DMS 273 treated with DMSO at 0.1 percent for 48 hours (cell line): ENCODE measurements at regions not wholly inside any gene's neighbourhood (a gene's known extent, or its start where the extent isn't known, plus 50 kb on each side); places are given as distances from the start of the nearest gene placed in this dataset.
A peak's percentile ranks its signal among the peaks of the same experiment; 100 is the strongest.
"Not testable (repeated sequence)": the region's sequence is repeated elsewhere in the genome, so short reads cannot be mapped to it uniquely, and the experiment has no call there.

Experiments
- DNase-seq: peaks from one replicate; lab custom pipeline; 2025; lab: John Stamatoyannopoulos, UW

DNA sequence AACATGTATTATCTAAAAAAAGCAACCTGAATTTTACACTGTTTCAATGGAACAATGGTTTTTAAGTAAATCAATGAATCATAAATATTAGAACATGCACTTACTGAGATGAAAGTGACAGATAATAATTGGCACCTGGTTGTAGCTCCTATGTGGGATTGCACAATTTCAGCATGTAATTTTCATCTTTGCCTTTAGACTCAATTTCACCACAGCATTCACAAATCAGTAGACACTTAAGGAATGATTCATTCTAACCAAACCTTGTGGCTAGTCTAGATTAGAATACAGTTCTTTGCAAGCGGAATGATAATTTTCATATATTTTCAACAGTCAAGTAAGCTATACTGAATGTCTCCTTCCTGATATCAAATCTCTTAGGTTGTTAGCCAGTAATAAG lies 853.4 kb downstream of the KCNT2 start:
- DNase-seq: no peak

DNA sequence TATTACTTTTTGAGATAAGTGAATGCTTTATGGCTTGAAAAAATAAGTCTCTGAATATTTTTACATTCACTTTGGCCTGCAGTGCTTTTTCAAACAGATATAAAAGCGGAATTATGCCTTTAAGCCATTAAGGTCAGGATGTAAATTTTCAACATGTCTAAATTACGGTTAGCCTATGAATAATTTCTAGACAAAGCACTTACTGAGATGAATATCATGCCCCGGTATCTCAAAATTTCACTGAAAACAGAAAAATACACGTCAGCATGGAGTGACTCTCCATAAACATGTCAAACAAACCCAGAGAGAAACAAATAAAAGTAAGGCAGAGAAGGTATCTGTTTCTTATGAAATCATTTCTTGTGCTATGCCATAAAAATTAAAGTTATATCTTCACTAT lies 853.9 kb downstream of the KCNT2 start:
- DNase-seq: no peak

DNA sequence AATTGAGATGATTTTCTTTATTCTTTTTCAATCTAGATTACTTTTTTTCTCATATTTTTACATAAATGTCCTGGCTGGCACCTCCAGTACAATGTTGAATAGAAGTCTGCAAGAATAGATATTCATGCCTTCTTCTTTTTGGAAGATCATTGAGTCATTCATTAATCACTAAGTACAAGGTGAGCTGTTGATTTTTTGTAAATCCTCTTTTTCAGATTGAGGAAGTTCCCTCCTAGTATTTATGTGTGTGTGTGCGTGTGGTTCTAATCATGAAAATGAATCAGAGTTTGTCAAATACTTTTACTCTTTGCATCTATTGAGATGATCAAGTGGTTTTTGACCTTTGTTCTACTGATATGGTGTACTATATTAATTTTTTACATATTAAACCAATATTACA lies 859.3 kb downstream of the KCNT2 start:
- no peak for DNase-seq

DNA sequence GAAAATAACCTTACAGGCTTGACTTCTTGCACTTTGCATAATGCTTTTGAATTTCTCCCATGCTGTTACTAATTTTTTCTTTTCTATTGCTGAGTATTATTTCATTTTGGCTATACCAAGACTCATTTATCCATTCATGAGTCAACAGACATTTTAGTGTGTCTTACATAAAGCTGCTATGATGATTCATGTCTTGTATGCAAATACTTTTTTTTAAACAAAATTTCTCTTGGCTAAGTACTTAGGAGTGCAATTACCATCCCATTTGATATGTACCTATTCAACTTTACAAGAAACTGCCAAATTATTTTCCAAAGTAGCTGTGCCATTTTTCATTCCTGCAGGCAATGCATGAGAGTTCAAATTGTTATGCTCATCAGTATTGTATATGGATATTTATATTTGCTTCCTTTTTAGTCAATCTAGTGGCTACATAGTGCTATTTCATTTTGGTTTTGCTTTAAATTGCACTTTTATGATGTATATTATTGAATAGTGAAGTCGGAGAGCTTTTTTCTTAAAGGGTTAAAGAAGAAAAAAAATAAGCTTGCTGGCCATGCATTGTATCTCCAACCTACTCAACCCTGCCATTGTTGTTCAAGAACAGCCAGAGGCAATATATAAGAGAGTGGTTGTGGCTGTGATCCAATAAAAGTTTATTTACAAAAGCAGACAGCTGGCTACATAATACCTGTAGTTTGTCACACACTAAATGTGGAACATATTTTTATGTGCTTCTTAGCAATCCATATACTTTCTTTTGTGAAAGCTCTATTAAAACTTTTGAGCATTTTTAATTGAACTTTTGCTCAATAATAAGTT lies 862.8 kb downstream of the KCNT2 start:
- DNase-seq: no peak

DNA sequence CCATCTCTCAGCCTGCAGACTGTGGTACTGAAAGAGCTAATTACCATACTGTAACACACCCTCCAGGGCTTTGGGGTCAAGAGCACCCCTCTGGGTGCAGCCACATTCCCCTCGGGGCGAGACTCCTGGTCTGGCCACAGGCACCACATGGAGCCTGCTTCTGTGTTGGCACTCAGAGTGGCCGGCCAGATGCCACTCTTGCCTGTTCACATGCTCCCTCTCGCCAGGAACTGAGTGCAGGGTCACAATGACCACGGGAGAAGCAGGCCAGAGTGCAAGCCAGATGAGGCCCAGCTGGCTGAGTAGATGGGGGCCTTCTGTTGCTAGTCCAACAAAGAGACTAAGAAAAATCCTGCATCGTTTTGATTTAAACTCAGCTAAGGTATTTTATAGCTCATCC lies 864.0 kb downstream of the KCNT2 start:
- DNase-seq: no peak

DNA sequence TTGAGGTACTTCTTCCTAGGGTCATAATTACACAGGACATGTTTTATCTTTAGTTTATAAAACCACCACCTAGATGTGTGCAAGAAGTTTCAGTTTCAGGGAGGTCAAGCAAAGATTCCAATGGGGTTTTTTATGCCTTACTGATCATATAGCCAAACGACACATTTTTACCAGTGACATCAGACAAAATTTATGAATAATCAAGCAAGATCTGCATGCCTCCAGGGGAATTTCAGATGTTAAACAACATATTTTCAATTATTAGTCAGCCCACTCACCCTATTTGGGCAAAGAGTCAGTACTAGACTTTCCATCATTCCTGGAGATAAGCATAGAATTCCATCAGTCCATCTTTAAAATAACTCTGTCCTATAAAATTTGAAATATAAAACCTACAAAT lies 867.4 kb downstream of the KCNT2 start:
- no peak for DNase-seq

DNA sequence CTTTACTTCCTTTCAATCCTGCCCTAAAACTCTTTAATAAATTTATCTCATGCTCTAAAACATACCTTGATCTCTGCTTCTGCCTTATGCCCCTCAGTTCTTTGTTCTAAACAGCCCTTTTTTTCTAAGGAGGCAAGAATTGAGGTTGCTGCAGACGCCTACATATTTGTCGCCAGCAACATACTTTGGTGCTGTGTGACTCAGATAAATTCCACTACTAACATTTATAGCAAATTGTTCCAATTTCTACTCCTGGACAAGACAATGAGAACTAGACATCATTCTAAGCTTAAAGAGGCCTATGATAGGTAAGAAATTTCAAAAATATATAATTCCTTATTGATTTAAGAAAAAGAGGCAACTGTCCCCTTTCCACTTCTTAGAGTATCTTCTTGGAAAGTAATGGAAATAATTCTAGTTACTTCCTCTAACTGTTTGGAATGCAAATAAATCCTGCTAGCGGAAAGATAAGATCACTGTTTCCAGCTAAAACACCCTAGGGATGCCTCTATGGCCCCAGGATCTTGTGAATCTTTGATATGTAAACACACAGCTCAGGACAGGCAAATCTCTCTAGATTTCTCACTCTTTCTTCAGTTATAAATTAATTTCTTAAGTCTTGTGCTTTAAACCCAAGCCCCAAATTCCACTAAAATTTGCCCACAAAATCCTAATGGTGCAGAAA lies 869.1 kb downstream of the KCNT2 start:
- no peak for DNase-seq

DNA sequence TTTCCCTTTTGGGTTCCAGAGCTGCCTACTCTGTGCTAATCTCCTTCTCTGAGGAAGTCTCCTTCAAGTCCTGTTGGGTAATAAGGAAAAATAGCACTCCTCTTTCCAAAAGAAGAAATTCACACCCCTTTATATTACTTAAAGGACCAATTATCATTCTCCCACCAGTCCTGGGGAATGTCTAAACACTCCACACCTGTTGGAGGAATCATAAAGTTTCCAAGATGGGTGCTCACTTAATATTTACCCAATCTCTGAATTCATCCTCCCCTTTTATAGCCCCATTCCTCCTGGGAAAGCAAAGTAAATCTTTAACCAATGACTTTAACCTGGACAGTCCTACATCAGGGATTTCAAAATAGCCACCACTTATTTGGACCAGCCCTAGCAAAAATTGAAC lies 873.1 kb downstream of the KCNT2 start:
- DNase-seq: no peak

DNA sequence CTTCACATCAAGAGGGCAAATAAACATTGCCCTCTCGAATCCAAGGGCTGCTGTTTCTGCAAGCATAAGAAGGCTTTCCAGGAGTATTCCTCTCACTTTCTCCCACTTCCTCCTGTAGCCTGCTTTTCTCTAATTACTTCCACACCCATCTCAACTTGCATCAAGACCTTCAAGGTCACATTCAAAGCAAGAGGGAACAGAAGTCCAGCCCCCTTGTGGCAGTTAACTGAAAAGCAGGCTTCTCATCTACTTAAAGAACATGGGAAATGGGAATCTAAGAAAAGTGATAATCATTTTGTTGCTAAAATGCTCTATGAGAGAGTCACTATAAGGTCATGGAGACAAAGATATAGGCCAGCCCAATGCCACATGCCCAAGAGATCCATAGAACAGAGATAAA lies 874.4 kb downstream of the KCNT2 start:
- no peak for DNase-seq

DNA sequence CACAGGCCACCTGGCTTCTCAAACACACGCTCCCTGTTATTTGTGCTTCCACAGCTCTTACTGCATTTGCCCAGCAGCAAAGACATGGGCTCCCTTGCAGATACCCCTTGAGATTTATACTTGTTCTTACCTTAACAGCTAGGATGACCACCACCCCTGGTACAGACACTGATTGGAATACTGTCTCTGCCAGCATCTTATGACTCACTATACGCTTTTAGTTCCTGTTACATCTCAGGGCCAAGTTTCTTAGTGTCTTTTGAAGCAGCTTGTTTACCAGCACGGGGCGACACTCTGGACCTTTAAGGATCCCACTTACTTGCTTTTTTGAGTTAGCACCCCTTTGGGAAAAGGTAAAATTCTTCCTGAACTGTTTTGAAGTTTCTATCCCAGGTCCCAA lies 874.8 kb downstream of the KCNT2 start:
- DNase-seq: no peak

DNA sequence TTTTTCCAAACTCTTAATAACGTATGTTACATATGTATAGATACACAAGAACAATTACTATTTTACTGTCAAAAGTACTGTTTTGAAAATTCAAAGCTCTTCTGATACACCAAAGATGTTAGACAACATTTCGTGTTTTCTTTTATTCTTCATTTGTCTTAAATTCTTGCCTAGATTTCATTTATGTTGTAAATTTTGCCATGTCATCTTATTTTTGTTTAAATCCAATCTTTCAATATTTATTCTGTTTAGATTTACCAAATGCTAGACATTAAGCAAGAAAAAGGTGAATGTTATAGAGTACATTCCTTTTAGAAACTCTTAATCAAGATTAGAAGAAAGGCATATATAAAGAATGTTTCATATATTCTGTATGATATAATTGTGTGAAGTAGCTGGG lies 876.9 kb downstream of the KCNT2 start:
- DNase-seq: no peak

DNA sequence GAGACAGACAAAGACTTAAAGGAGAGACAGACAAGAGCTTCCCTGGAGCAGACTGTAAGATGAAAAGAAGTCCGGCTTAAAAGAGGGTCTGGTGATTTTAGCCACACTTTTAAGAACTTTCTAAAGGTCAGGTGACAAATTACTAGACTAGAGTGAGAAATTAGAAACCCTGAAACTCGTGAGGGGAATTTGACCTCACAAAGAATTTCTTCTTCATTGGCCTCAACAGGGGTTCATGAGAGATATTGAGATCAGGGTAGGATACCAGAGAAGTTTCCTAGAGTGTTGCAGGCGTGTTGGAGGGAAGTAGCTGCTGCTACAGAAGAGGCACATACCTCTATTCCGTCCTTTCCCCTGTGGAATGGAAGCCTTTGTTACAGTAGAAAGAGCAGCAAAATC lies 884.4 kb downstream of the KCNT2 start:
- no peak for DNase-seq

DNA sequence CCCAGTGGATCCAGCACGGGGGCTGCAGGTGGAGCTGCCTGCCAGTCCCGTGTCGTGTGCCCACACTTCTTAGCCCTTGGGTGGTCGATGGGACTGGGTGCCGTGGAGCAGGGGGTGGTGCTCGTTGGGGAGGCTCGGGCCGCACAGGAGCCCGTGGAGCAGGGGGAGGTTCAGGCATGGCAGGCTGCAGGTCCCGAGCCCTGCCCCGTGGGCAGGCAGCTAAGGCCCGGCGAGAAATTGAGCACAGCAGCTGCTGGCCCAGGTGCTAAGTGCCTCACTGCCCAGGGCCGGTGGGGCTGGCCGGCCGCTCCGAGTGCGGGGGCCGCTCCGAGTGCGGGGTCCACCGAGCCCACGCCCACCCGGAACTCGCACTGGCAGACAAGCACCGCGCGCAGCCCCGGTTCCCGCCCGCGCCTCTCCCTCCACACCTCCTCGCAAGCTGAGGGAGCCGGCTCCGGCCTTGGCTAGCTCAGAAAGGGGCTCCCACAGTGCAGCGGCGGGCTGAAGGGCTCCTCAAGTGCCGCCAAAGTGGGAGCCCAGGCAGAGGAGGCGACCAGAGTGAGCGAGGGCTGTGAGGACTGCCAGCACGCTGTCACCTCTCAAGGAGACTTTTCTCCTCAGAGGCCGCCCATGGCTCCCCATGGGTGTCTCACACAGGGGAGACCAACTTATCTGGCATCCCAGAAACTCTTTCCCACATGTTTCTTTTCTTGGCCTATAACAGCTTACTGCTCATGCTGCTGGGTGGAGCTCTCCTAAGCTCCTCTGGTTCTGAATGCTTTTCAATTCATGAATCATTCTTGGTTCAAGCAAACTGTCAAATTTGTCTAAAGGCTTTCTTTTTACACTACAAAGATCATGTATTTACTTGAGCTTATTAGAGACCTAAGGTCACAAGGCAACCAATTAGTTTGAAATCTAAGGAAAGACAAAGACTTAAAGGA lies 885.1 kb downstream of the KCNT2 start:
- not testable (repeated sequence) for DNase-seq

DNA sequence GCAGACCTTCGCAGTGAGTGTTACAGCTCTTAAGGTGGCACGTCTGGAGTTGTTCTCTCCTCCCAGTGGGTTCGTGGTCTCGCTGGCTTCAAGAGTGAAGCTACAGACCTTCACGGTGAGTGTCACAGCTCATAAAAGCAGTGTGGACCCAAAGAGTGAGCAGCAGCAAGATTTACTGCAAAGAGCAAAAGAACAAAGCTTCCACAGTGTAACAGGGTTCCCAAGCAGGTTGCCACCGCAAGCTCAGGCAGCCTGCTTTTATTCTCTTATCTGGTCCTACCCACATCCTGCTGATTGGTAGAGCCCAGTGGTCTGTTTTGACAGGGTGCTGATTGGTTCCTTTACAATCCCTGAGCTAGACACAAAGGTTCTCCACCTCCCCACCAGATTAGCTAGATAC lies 886.1 kb downstream of the KCNT2 start:
- not testable (repeated sequence) for DNase-seq

DNA sequence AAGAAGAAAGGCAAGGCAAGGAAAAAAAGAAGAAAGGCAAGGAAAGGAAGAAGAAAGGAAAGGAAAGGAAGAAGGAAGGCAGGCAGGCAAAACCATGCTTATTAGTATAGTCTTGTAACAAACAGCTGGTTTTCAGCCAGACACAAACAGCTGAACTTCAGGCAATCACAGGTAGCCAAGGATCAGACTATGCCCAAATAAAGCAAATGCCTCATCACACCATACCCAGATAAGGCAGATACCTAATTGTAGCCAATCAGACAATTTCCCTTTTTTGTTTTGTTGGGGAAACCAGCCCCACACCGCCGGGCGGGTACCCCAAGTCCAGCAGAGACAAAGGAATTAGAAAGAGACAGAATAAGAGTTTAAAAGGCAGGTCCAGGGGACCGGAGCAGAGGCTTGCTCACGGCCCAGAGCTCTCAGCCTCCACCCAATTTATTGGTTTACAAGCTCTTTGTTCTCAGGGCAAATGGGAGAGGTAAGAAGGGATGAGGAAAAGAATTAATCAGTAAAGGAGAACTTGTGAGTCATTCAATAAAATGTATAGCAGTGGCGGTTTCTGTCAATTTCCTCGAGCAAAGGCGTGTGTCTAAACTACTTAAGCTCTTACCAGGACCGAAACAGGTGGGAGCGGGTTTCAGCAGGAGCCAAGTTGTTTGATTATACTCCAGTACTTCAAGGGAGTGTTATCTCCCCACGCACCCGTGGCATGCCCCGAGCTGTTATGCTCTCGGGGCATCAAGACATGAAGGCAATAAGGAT lies 886.8 kb downstream of the KCNT2 start:
- DNase-seq: no peak

DNA sequence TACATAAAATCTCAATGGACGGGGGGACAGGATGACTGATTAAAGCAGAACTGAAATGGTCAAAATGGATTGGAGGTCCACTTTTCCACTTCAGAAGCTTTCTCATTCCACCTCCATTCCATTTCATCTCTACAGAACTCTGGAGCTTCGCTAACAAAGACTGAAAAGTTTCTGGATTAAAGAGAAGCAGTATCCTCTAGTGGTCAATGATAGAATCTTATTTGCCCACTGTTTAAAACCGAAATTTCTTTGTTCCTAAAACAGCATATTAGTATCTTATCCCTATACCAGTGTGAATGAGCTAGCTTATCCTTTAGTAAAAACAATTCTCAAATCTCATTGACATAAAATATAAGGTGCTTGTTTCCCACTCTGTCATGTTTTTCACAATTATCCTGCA lies 890.6 kb downstream of the KCNT2 start:
- DNase-seq: peak; percentile 4

DNA sequence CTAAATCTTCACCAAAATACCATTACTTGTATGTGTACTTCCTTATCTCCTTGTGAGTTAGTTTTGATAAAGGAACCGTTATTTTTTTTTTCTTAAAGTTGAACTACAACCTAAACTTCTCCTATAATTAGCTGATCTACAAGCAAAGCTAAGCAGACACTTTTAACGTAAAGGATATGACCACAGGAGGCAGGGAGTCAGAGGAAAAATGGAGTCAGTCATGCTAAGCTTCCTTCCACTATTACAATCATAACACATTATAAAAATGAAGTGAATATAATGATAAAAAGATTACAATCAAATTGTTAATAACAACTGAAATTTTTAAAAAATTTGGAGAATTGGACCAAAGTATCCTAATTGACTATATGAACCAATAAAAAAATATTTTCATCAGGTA lies 892.6 kb downstream of the KCNT2 start:
- DNase-seq: no peak

DNA sequence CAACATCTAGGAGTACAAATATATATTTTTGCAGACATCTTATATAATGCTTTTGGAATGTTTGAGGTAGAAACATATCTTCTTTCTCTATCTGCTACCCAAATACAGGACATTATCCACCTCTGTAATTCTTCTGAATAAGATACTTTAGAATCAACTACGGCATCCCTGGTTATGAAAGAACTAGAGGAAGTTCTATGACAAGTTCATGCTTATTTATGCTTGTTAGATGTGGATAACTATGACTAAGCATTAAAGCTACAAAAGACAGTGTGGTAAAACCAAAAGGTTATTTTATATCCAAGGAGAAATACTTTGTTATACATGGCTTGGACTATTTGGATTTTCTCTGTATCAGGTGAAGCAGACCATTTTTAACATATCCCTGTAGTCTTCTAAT lies 894.0 kb downstream of the KCNT2 start:
- no peak for DNase-seq

DNA sequence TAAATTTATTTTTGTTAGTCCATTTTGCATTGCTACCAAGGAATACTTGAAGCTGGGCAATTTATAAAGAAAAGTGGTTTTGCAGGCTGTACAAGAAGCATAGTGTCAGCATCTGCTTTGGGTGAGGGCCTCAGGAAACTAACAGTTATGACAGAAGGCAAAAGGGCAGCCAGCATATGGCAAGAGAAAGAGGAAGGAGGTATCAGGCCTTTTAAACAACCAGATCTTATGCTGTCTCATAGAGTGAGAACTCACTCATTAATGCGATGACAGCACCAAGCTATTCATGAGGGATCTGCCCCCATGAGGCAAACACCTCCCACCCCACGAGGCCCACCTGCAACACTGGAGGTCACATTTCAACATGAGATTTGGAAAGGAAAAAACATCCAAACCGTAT lies 898.4 kb downstream of the KCNT2 start:
- DNase-seq: no peak

DNA sequence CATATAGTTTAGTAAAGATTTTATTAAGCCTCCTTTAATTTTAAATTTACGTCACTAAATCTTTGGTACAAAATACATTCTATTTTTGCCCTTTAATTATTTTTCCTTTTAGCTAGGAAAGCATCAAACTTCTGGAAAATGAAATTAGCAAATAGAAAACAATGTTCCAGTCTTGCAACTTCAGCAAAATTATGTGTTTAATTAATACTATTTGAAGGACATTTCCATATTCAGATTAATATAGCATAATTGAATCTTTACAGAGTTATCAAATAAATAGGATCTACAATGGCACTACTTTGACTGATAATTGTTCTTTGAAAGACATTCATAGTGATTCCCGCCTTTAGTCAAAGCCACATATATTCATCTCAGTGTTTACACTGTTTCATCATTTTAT lies 904.2 kb downstream of the KCNT2 start:
- DNase-seq: no peak

DNA sequence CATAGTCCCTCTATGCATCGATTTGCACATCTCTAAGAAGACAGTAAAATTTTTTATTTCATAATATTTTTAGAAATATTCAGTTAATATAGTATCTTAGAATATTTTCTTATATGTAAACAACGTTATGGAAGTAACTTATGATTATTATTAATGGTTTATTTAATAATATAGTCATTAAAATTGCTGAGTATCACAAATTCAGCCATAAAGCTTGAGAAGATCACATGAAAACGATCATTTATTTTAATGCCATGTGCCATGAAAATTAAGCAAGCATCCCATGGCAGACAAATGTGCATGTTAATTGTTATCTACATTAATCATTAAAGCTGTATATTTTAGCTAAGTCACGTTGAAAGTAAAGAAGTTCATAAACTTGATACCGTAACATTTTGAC lies 907.1 kb downstream of the KCNT2 start:
- DNase-seq: no peak

DNA sequence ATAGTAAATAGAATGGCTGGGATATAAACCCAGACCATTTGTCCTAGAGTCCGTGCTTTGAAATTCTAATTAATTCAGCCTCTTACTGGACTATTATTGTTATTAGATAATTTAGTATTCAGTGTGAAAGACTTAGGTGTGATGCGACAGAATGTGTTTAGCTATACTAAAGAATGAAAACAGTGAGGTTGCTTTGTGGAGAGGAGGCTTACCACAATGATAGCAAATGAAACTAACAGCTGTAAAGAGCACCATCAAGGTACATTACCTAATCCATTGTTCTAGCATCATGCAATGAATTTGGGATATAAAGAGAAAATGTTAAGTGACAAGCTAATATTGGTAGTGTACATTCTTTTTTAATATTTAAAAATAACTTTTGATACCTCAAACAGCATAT lies 911.1 kb downstream of the KCNT2 start:
- no peak for DNase-seq
